Ishikawa (cell line): ENCODE measurements at regions not wholly inside any gene's neighbourhood (a gene's known extent, or its start where the extent isn't known, plus 50 kb on each side); places are given as distances from the start of the nearest gene placed in this dataset.

Source experiments
- CEBPB ChIP-seq: IDR thresholded peaks from 2 replicates; pipeline ENCODE4 v1.6.1; 2012
- CREB1 ChIP-seq: IDR thresholded peaks from 2 replicates; pipeline ENCODE4 v1.6.1; 2012; ENCODE audit warnings: low read depth
- EGR1 ChIP-seq: IDR thresholded peaks from 2 replicates; pipeline ENCODE4 v1.6.1; 2012
- EP300 ChIP-seq: IDR thresholded peaks from 2 replicates; pipeline ENCODE4 v1.6.1; 2012; ENCODE audit warnings: borderline replicate concordance
- FOXM1 ChIP-seq: IDR thresholded peaks from 2 replicates; pipeline ENCODE4 v1.6.1; 2012; ENCODE audit warnings: low read depth, borderline replicate concordance
- MAX ChIP-seq: IDR thresholded peaks from 2 replicates; pipeline ENCODE4 v1.6.1; 2012
- NFIC ChIP-seq: IDR thresholded peaks from 2 replicates; pipeline ENCODE4 v1.6.1; 2012
- RAD21 ChIP-seq: IDR thresholded peaks from 2 replicates; pipeline ENCODE4 v1.6.1; 2012; ENCODE audit warnings: low read depth
- REST ChIP-seq: IDR thresholded peaks from 2 replicates; pipeline ENCODE4 v1.6.1; 2012; ENCODE audit warnings: low read depth, mild to moderate bottlenecking
- TAF1 ChIP-seq: IDR thresholded peaks from 2 replicates; pipeline ENCODE4 v1.6.1; 2012; ENCODE audit warnings: low read depth, mild to moderate bottlenecking
- TCF12 ChIP-seq: IDR thresholded peaks from 2 replicates; pipeline ENCODE4 v1.6.1; 2012; ENCODE audit warnings: low read depth
- TEAD4 ChIP-seq: IDR thresholded peaks from 2 replicates; pipeline ENCODE4 v1.6.1; 2012
- USF1 ChIP-seq: IDR thresholded peaks from 2 replicates; pipeline ENCODE4 v1.6.1; 2012
- YY1 ChIP-seq: IDR thresholded peaks from 2 replicates; pipeline ENCODE4 v1.6.1; 2012; ENCODE audit warnings: low read depth
- ZBTB7A ChIP-seq: IDR thresholded peaks from 2 replicates; pipeline ENCODE4 v1.6.1; 2012; ENCODE audit warnings: low read depth

GRCh38 chr5:124692950-124693349 lies 53.5 kb downstream of the ZNF608 start:
- TF ChIP-seq RAD21 (no peak), CREB1 (no peak), ZBTB7A (no peak), TCF12 (no peak), CEBPB (no peak), EGR1 (no peak), FOXM1 (no peak), YY1 (no peak), USF1 (no peak), MAX (no peak), EP300 (no peak), TAF1 (no peak), REST (no peak), TEAD4 (no peak), NFIC (no peak)

GRCh38 chr5:124692324-124692723 lies 54.1 kb downstream of the ZNF608 start:
- no peak for TF ChIP-seq TCF12

GRCh38 chr5:124689653-124690052 lies 56.8 kb downstream of the ZNF608 start:
- no peak for TF ChIP-seq USF1
- no peak for TF ChIP-seq FOXM1
- TF ChIP-seq RAD21: no peak
- no peak for TF ChIP-seq TAF1

GRCh38 chr5:124686239-124687004 lies 60.0 kb downstream of the ZNF608 start:
- TF ChIP-seq TEAD4: no peak

GRCh38 chr5:124685404-124685930 lies 61.0 kb downstream of the ZNF608 start:
- TF ChIP-seq EGR1 (no peak), RAD21 (no peak), TCF12 (no peak), ZBTB7A (no peak), EP300 (no peak), CREB1 (no peak), MAX (no peak), NFIC (no peak)

- TF ChIP-seq CEBPB (no peak), CREB1 (no peak), RAD21 (no peak)
These were observed 62.4 kb downstream of the ZNF608 start for GRCh38 chr5:124683917-124684555.

GRCh38 chr5:124679578-124680199 lies 66.8 kb downstream of the ZNF608 start:
- no peak for TF ChIP-seq YY1
- no peak for TF ChIP-seq FOXM1
- TF ChIP-seq ZBTB7A: no peak
- TF ChIP-seq CREB1: no peak
- no peak for TF ChIP-seq TCF12

- TF ChIP-seq TAF1 (no peak), YY1 (no peak), ZBTB7A (no peak), USF1 (no peak), RAD21 (no peak), TEAD4 (no peak), FOXM1 (no peak), EGR1 (no peak), EP300 (no peak), REST (no peak), CEBPB (no peak), TCF12 (no peak), MAX (no peak), NFIC (no peak), CREB1 (no peak)
These were observed 67.4 kb downstream of the ZNF608 start for GRCh38 chr5:124678922-124679519.
